NCI-H2227 (cell line): ENCODE measurements at regions not wholly inside any gene's neighbourhood (a gene's known extent, or its start where the extent isn't known, plus 50 kb on each side); places are given as distances from the start of the nearest gene placed in this dataset.

Experiments
- DNase-seq: peaks from one replicate; lab custom pipeline; 2025; ENCODE audit not compliant: unreplicated experiment; lab: John Stamatoyannopoulos, UW

GRCh38 chr3:82050382-82050781 is 288.9 kb upstream of the GBE1 start:
- no peak for DNase-seq

GRCh38 chr3:82048711-82049110 is 287.3 kb upstream of the GBE1 start:
- DNase-seq: no peak

GRCh38 chr3:82044930-82045705 is 283.7 kb upstream of the GBE1 start:
- DNase-seq: peak; percentile 33

GRCh38 chr3:82038556-82038955 is 277.1 kb upstream of the GBE1 start:
- DNase-seq: no peak

- no peak for DNase-seq
These were observed 271.7 kb upstream of the GBE1 start for GRCh38 chr3:82033186-82033585.

- DNase-seq: no peak
These were observed 270.2 kb upstream of the GBE1 start for GRCh38 chr3:82031596-82031995.

- DNase-seq: no peak
These were observed 269.5 kb upstream of the GBE1 start for GRCh38 chr3:82030916-82031315.

- DNase-seq: no peak
These were observed 261.4 kb upstream of the GBE1 start for GRCh38 chr3:82022836-82023235.

- no peak for DNase-seq
These were observed 258.8 kb upstream of the GBE1 start for GRCh38 chr3:82020282-82020681.

- no peak for DNase-seq
These were observed 253.8 kb upstream of the GBE1 start for GRCh38 chr3:82015241-82015640.

GRCh38 chr3:82012775-82013174 is 251.3 kb upstream of the GBE1 start:
- DNase-seq: no peak

GRCh38 chr3:82011336-82011735 is 249.9 kb upstream of the GBE1 start:
- DNase-seq: no peak

- DNase-seq: no peak
These were observed 243.8 kb upstream of the GBE1 start for GRCh38 chr3:82005266-82005665.

GRCh38 chr3:82004266-82004665 is 242.8 kb upstream of the GBE1 start:
- DNase-seq: peak; percentile 8

GRCh38 chr3:82002986-82003642 is 241.7 kb upstream of the GBE1 start:
- peak; percentile 5 for DNase-seq

- DNase-seq: peak; percentile 53
These were observed 241.0 kb upstream of the GBE1 start for GRCh38 chr3:82002491-82002890.

GRCh38 chr3:82001276-82001923 is 240.0 kb upstream of the GBE1 start:
- DNase-seq: no peak

- DNase-seq: no peak
These were observed 239.3 kb upstream of the GBE1 start for GRCh38 chr3:82000773-82001172.

GRCh38 chr3:82000350-82000749 is 238.9 kb upstream of the GBE1 start:
- DNase-seq: no peak

- DNase-seq: no peak
These were observed 237.5 kb upstream of the GBE1 start for GRCh38 chr3:81998907-81999306.

- DNase-seq: no peak
These were observed 236.8 kb upstream of the GBE1 start for GRCh38 chr3:81998139-81998755.

- DNase-seq: no peak
These were observed 235.9 kb upstream of the GBE1 start for GRCh38 chr3:81997390-81997789.
